ENCODE measurements at regions not wholly inside any gene's neighbourhood (a gene's known extent, or its start where the extent isn't known, plus 50 kb on each side); places are given as distances from the start of the nearest gene placed in this dataset.

DNA sequence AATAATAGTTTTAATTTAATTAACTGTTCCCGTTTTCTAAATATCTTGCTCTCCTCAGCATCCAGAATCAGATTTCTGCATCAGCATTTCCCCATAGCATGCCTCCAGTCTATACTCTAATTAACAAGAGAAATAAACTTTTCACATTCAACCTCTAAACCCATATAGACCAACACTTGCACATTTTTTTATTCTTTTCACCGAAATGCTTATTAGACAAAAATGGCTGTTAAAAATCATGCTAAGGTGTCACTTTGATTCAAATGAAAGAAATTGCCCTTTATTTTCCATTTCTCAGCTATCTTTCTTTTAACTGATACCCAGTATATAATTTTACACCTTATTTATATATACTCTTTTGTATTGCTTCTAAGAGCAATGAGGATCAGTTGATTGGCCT is 1107.1 kb upstream of the EPHA6 start:
- no peak for FAIRE-seq
- H2BK5ac ChIP-seq (ENCODE audit: low read depth, low read length) = no peak overlapping the region
- no peak overlapping the region for H4K91ac ChIP-seq (replicated peaks; ENCODE audit: insufficient read length, low read length)
- no peak overlapping the region for H2AFZ ChIP-seq (ENCODE audit: low read length)
- H2BK120ac ChIP-seq (replicated peaks; ENCODE audit: low read depth, low read length) = no peak overlapping the region
- H3K4me1 ChIP-seq (replicated peaks in 1 of 4; ENCODE audit: control insufficient read depth in 3 of 4, insufficient read depth in 4 of 4, low read length in 3 of 4) = no peaks in the 10 kb centered on the region
- no peak for DNase-seq (ENCODE audit: low read depth in 1 of 2, low spot score in 2 of 2)
- no peak overlapping the region for H3K23ac ChIP-seq (ENCODE audit: insufficient read length)
- H3K27me3 ChIP-seq (replicated peaks in 1 of 4; ENCODE audit: control insufficient read depth in 3 of 4, extremely low read depth in 1 of 4, insufficient read depth in 3 of 4, low read length in 3 of 4) = no peaks in the 10 kb centered on the region
- H3K4me2 ChIP-seq (ENCODE audit: insufficient read depth in 1 of 2, low read depth in 2 of 2, low read length in 2 of 2) = no peak overlapping the region
- no peak overlapping the region for H3K27ac ChIP-seq (ENCODE audit: low read depth, low read length)
- H3K9ac ChIP-seq (replicated peaks in 1 of 4; ENCODE audit: extremely low read depth in 1 of 4, low read depth in 3 of 4, low read length in 3 of 4) = no peak overlapping the region
- H2BK15ac ChIP-seq (ENCODE audit: low read length) = no peak overlapping the region
- no peak overlapping the region for H3K14ac ChIP-seq (ENCODE audit: insufficient read length)
- TF ChIP-seq BACH1 (IDR thresholded peaks at IDR 0.05; ENCODE audit: low read length) = no peak
- no peak for TF ChIP-seq JUN (IDR thresholded peaks at IDR 0.05; ENCODE audit: low read depth, low read length)
- no peak for TF ChIP-seq TCF12 (IDR thresholded peaks at IDR 0.05; ENCODE audit: low read depth, low read length)
- TF ChIP-seq POLR2AphosphoS5 (IDR thresholded peaks at IDR 0.05; ENCODE audit: low read depth, low read length) = no peak
- no peak for TF ChIP-seq BCL11A (IDR thresholded peaks at IDR 0.05; ENCODE audit: low read depth in 2 of 2, low read length in 2 of 2)
- no peak for TF ChIP-seq USF2 (IDR thresholded peaks at IDR 0.05; ENCODE audit: low read length)
- TF ChIP-seq HDAC2 (IDR thresholded peaks at IDR 0.05; ENCODE audit: borderline replicate concordance in 1 of 2, low read depth in 2 of 2, low read length in 2 of 2) = no peak
- TF ChIP-seq CHD1 (IDR thresholded peaks at IDR 0.05; ENCODE audit: low read depth, low read length) = no peak
- no peak for TF ChIP-seq SP1 (IDR thresholded peaks at IDR 0.05; ENCODE audit: low read depth, low read length)
- no peak for TF ChIP-seq CHD2 (IDR thresholded peaks at IDR 0.05; ENCODE audit: low read length)
- TF ChIP-seq SRF (IDR thresholded peaks at IDR 0.05; ENCODE audit: low read depth, low read length) = no peak
- H3K79me2 ChIP-seq (ENCODE audit: control insufficient read depth in 1 of 2, insufficient read depth in 2 of 2, low read length in 2 of 2) = no peaks in the 10 kb centered on the region
- no peaks in the 10 kb centered on the region for H3K23me2 ChIP-seq (ENCODE audit: low read depth, low read length)
- no peaks in the 10 kb centered on the region for H3K79me1 ChIP-seq (ENCODE audit: low read depth, low read length)
- H4K8ac ChIP-seq (ENCODE audit: extremely low read depth, insufficient read depth, low read length) = no peak overlapping the region
- WGBS, 2 experiments (ENCODE audit: extremely low coverage in 1 of 2, insufficient coverage in 1 of 2, insufficient read length in 1 of 2, insufficient replicate concordance in 2 of 2, low coverage in 1 of 2, low lambda C conversion rate in 2 of 2, missing lambda C conversion rate in 1 of 2) = 90% methylated on average over 2 of the region's 2 CpGs; no CpG with 5 or more reads in 1 of the 2 experiments
- H3K36me3 ChIP-seq (ENCODE audit: control insufficient read depth in 2 of 4, insufficient read depth in 4 of 4, low read length in 3 of 4) = no peaks in the 10 kb centered on the region; a peak in 1 of 8 replicates
- H2AK5ac ChIP-seq (ENCODE audit: low read depth, low read length) = no peak overlapping the region
- peaks cover 0 to 8% of the 10 kb centered on the region in 2 experiments; a peak in 1 of 4 replicates for H3K9me3 ChIP-seq (ENCODE audit: insufficient read depth in 2 of 2, low read depth in 1 of 2, low read length in 1 of 2)
- no peak overlapping the region for H2BK20ac ChIP-seq (ENCODE audit: low read length)
- H4K5ac ChIP-seq (ENCODE audit: insufficient read length, low read depth, low read length) = no peak overlapping the region
- no peak overlapping the region for H3K4me3 ChIP-seq (ENCODE audit: extremely low read depth in 1 of 4, insufficient read depth in 2 of 4, low read depth in 3 of 4, low read length in 4 of 4)
- H3K18ac ChIP-seq (ENCODE audit: extremely low read depth, low read length) = no peak overlapping the region
- no peak overlapping the region for H3K56ac ChIP-seq (replicated peaks; ENCODE audit: insufficient read length, low read depth, low read length)
- no peaks in the 10 kb centered on the region for H4K20me1 ChIP-seq (replicated peaks in 1 of 2; ENCODE audit: control insufficient read depth in 1 of 2, insufficient read depth in 2 of 2, low read length in 2 of 2)
- ChIA-PET POLR2A (ENCODE audit: partially characterized antibody) (no interaction called here), CTCF (ENCODE audit: partially characterized antibody) (no interaction called here)
- no peak overlapping the region for H3K4ac ChIP-seq (replicated peaks; ENCODE audit: insufficient read length, low read depth, low read length)
- H2BK12ac ChIP-seq (ENCODE audit: low read depth, low read length) = no peak overlapping the region

Measured in H1 (cell line).